SK-N-SH (cell line): ENCODE measurements at regions not wholly inside any gene's neighbourhood (a gene's known extent, or its start where the extent isn't known, plus 50 kb on each side); places are given as distances from the start of the nearest gene placed in this dataset.

Experiments
- EP300 ChIP-seq, 2 experiments: IDR thresholded peaks; 2 replicates each; pipeline versions ENCODE4 v1.4.0 to v1.6.1; 2012; ENCODE audit warnings: borderline replicate concordance in 1 of 2, low read depth in 1 of 2, low read length in 1 of 2
- GABPA ChIP-seq: IDR thresholded peaks from 2 replicates; pipeline ENCODE4 v1.4.0; 2012; ENCODE audit warnings: low read depth, mild to moderate bottlenecking
- SMC3 ChIP-seq: IDR thresholded peaks from 2 replicates; pipeline ENCODE4 v1.6.1; 2012; ENCODE audit warnings: low read depth, low read length, improper control_type of control experiment
- TF ChIP-seq, protein P1 (sequence below): IDR thresholded peaks from 2 replicates; pipeline ENCODE4 v1.4.0; 2012; ENCODE audit warnings: low read depth
- TF ChIP-seq, protein P2 (sequence below): fragments of 200-600 bp; sonication (generic); IDR thresholded peaks from 2 replicates; pipeline ENCODE4 v1.6.1; 2017; ENCODE audit warnings: antibody characterized with exemption, mild to moderate bottlenecking, moderate library complexity
- TF ChIP-seq, protein P3 (sequence below): IDR thresholded peaks from 2 replicates; pipeline ENCODE4 v1.4.0; 2012; ENCODE audit warnings: low read depth, borderline replicate concordance
- TF ChIP-seq, protein P4 (sequence below): IDR thresholded peaks from 2 replicates; pipeline ENCODE4 v1.4.0; 2012; ENCODE audit warnings: low read depth, borderline replicate concordance
- TF ChIP-seq, protein P5 (sequence below): IDR thresholded peaks from 2 replicates; pipeline ENCODE4 v1.6.1; 2012; ENCODE audit warnings: mild to moderate bottlenecking, low read depth, low read length, moderate library complexity

DNA sequence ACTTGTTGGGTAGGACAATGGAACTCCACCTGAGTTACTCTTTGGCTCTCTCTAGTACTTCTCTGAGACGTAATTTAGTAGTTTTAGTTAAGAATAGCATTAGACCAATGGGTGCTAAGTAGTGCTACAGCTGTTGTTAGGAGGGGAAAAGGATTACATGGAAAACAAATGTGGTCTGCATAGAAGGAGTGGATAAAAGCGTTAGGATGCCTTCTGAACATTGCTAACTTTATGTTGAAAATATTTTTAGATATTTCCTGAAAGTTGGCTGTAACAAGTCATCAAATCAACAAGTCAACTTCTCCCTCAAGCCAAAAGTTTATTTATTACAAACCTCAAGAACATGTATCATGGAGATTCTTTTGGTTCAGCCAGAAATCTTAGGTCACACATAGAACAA, 409.5 kb upstream of the MEF2C start:
- TF ChIP-seq EP300 (IDR thresholded peaks at IDR 0.05; ENCODE audit: borderline replicate concordance in 1 of 2, low read depth in 1 of 2, low read length in 1 of 2), result no peak
- TF ChIP-seq, protein P1, sequence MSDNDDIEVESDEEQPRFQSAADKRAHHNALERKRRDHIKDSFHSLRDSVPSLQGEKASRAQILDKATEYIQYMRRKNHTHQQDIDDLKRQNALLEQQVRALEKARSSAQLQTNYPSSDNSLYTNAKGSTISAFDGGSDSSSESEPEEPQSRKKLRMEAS, result no peak
- TF ChIP-seq, protein P2, sequence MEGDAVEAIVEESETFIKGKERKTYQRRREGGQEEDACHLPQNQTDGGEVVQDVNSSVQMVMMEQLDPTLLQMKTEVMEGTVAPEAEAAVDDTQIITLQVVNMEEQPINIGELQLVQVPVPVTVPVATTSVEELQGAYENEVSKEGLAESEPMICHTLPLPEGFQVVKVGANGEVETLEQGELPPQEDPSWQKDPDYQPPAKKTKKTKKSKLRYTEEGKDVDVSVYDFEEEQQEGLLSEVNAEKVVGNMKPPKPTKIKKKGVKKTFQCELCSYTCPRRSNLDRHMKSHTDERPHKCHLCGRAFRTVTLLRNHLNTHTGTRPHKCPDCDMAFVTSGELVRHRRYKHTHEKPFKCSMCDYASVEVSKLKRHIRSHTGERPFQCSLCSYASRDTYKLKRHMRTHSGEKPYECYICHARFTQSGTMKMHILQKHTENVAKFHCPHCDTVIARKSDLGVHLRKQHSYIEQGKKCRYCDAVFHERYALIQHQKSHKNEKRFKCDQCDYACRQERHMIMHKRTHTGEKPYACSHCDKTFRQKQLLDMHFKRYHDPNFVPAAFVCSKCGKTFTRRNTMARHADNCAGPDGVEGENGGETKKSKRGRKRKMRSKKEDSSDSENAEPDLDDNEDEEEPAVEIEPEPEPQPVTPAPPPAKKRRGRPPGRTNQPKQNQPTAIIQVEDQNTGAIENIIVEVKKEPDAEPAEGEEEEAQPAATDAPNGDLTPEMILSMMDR, result no peak
- TF ChIP-seq, protein P3, sequence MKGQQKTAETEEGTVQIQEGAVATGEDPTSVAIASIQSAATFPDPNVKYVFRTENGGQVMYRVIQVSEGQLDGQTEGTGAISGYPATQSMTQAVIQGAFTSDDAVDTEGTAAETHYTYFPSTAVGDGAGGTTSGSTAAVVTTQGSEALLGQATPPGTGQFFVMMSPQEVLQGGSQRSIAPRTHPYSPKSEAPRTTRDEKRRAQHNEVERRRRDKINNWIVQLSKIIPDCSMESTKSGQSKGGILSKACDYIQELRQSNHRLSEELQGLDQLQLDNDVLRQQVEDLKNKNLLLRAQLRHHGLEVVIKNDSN, result no peak
- no peak for TF ChIP-seq GABPA
- TF ChIP-seq, protein P4, sequence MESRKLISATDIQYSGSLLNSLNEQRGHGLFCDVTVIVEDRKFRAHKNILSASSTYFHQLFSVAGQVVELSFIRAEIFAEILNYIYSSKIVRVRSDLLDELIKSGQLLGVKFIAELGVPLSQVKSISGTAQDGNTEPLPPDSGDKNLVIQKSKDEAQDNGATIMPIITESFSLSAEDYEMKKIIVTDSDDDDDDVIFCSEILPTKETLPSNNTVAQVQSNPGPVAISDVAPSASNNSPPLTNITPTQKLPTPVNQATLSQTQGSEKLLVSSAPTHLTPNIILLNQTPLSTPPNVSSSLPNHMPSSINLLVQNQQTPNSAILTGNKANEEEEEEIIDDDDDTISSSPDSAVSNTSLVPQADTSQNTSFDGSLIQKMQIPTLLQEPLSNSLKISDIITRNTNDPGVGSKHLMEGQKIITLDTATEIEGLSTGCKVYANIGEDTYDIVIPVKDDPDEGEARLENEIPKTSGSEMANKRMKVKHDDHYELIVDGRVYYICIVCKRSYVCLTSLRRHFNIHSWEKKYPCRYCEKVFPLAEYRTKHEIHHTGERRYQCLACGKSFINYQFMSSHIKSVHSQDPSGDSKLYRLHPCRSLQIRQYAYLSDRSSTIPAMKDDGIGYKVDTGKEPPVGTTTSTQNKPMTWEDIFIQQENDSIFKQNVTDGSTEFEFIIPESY, result no peak
- TF ChIP-seq SMC3, result no peak
- TF ChIP-seq, protein P5, sequence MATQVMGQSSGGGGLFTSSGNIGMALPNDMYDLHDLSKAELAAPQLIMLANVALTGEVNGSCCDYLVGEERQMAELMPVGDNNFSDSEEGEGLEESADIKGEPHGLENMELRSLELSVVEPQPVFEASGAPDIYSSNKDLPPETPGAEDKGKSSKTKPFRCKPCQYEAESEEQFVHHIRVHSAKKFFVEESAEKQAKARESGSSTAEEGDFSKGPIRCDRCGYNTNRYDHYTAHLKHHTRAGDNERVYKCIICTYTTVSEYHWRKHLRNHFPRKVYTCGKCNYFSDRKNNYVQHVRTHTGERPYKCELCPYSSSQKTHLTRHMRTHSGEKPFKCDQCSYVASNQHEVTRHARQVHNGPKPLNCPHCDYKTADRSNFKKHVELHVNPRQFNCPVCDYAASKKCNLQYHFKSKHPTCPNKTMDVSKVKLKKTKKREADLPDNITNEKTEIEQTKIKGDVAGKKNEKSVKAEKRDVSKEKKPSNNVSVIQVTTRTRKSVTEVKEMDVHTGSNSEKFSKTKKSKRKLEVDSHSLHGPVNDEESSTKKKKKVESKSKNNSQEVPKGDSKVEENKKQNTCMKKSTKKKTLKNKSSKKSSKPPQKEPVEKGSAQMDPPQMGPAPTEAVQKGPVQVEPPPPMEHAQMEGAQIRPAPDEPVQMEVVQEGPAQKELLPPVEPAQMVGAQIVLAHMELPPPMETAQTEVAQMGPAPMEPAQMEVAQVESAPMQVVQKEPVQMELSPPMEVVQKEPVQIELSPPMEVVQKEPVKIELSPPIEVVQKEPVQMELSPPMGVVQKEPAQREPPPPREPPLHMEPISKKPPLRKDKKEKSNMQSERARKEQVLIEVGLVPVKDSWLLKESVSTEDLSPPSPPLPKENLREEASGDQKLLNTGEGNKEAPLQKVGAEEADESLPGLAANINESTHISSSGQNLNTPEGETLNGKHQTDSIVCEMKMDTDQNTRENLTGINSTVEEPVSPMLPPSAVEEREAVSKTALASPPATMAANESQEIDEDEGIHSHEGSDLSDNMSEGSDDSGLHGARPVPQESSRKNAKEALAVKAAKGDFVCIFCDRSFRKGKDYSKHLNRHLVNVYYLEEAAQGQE, result no peak
